Endothelial cell of umbilical vein (primary cell): ENCODE measurements at regions not wholly inside any gene's neighbourhood (a gene's known extent, or its start where the extent isn't known, plus 50 kb on each side); places are given as distances from the start of the nearest gene placed in this dataset.

Experiments used
- BruUV-seq: library from RNA; stranded (reverse); fragments of 400-500 nt; replicated peaks from 2 replicates; lab custom pipeline; 2021; lab: Mats Ljungman, UMichigan
- CTCF ChIA-PET: fragments of 300-600, 350-600 bp; sonication (Branson Sonifier 250); formaldehyde crosslinking; loops from one replicate; lab custom pipeline; 2021; ENCODE audit warnings: antibody characterized with exemption, inconsistent platforms; lab: Charles Lee
- POLR2A ChIA-PET: fragments of 300-600, 350-600 bp; sonication (Branson Sonifier 250); formaldehyde crosslinking; loops from one replicate; lab custom pipeline; 2021; ENCODE audit warnings: antibody characterized with exemption, inconsistent platforms; lab: Charles Lee
- DNase-seq: peaks from one replicate; pipeline ENCODE4 v3.0.0-alpha.2; 2011; ENCODE audit warnings: low read depth, low spot score
- FAIRE-seq: peaks from 2 replicates; lab custom pipeline; 2011; peaks lifted over from hg19 to GRCh38; lab: Jason Lieb, UNC
- H2AFZ ChIP-seq: 2 replicates; pipeline ENCODE4 v1.6.0; 2012; ENCODE audit warnings: low read depth, low read length, control low read depth, inconsistent platforms
- H3K27ac ChIP-seq: 2 replicates; pipeline ENCODE4 v1.5.1; 2011; ENCODE audit warnings: low read depth, mild to moderate bottlenecking, control low read depth, low read length, moderate library complexity; ENCODE audit not compliant: insufficient read depth
- H3K27me3 ChIP-seq, 2 experiments: 2 replicates each; pipeline versions ENCODE4 v1.6.0 to v1.6.1; 2011; ENCODE audit warnings: low read length in 2 of 2, mixed read lengths in 1 of 2; ENCODE audit not compliant: control insufficient read depth in 2 of 2, insufficient read depth in 2 of 2
- H3K36me3 ChIP-seq, 2 experiments: 2 replicates in 1 of 2; 3 replicates in 1 of 2; pipeline ENCODE4 v1.5.1; 2011; ENCODE audit warnings: low read length in 2 of 2, mild to moderate bottlenecking in 1 of 2, moderate library complexity in 1 of 2; ENCODE audit not compliant: control insufficient read depth in 2 of 2, insufficient read depth in 2 of 2; ENCODE audit errors: extremely low read depth in 1 of 2
- H3K4me1 ChIP-seq: 3 replicates; pipeline ENCODE4 v1.5.1; 2011; ENCODE audit warnings: mild to moderate bottlenecking, low read length; ENCODE audit not compliant: control insufficient read depth, insufficient read depth; ENCODE audit errors: extremely low read depth
- H3K4me2 ChIP-seq: 2 replicates; pipeline ENCODE4 v1.6.1; 2011; ENCODE audit warnings: low read length, control low read depth, mixed read lengths; ENCODE audit not compliant: insufficient read depth
- H3K4me3 ChIP-seq, 3 experiments: fragments of 200-600 bp in 1 of 3; sonication (generic), shearing (Covaris generic) in 1 of 3; replicated peaks in 1 of 3; 2 replicates each; pipeline ENCODE4 v1.5.1; 2011 to 2016; ENCODE audit warnings: control low read depth in 3 of 3, low read length in 3 of 3, mild to moderate bottlenecking in 2 of 3, inconsistent platforms in 1 of 3, low read depth in 1 of 3, moderate library complexity in 1 of 3; ENCODE audit not compliant: insufficient read depth in 1 of 3
- H3K79me2 ChIP-seq: 2 replicates; pipeline ENCODE4 v1.6.0; 2012; ENCODE audit warnings: low read length, inconsistent platforms; ENCODE audit not compliant: control insufficient read depth, insufficient read depth
- H3K9ac ChIP-seq: replicated peaks from 2 replicates; pipeline ENCODE3; 2011; ENCODE audit warnings: low read length, control low read depth; ENCODE audit not compliant: insufficient read depth; ENCODE audit errors: extremely low read depth
- H3K9me1 ChIP-seq: replicated peaks from 3 replicates; pipeline ENCODE4 v1.6.0; 2011; ENCODE audit warnings: mild to moderate bottlenecking, low read length; ENCODE audit not compliant: control insufficient read depth, insufficient read depth; ENCODE audit errors: extremely low read depth
- H3K9me3 ChIP-seq: replicated peaks from 2 replicates; pipeline ENCODE4 v1.5.1; 2012; ENCODE audit warnings: low read length, inconsistent platforms; ENCODE audit not compliant: control insufficient read depth, insufficient read depth
- H4K20me1 ChIP-seq: replicated peaks from 2 replicates; pipeline ENCODE3; 2011; ENCODE audit warnings: mild to moderate bottlenecking, low read length; ENCODE audit not compliant: control insufficient read depth, insufficient read depth; ENCODE audit errors: extremely low read depth
- GATA2 ChIP-seq: IDR thresholded peaks from 2 replicates; pipeline ENCODE4 v1.7.0; 2011; ENCODE audit warnings: low read depth, mild to moderate bottlenecking, moderate library complexity, mixed read lengths, low read length; ENCODE audit not compliant: insufficient read length, insufficient read depth
- JUN ChIP-seq: IDR thresholded peaks from 2 replicates; pipeline ENCODE4 v1.6.1; 2011; ENCODE audit warnings: borderline replicate concordance, low read depth; ENCODE audit not compliant: insufficient read length, insufficient read depth
- POLR2A ChIP-seq: IDR thresholded peaks from 2 replicates; pipeline ENCODE4 v1.6.1; 2012; ENCODE audit warnings: low read depth, mild to moderate bottlenecking, control low read depth, low read length
- POLR2AphosphoS5 ChIP-seq: IDR thresholded peaks from 2 replicates; pipeline ENCODE4 v1.6.1; 2012; ENCODE audit warnings: low read depth, mild to moderate bottlenecking, control low read depth, low read length, moderate library complexity; ENCODE audit not compliant: insufficient read depth
- dilution Hi-C: fragments of 300-500 bp; cut with MboI; formaldehyde crosslinking; loops from one replicate; pipeline ENCODE4 v1.15.0; 2019; ENCODE audit warnings: low sequenced_read_pairs; ENCODE audit not compliant: extremely low pct_ligation_motif_present
- intact Hi-C: fragments of 100-400 bp; cut with micrococcal nuclease; formaldehyde crosslinking; loops from one replicate; pipeline ENCODE4 v1.10.0; 2022
- TF ChIP-seq, protein P1 (sequence below): IDR thresholded peaks from 2 replicates; pipeline ENCODE4 v1.6.1; 2011; ENCODE audit not compliant: insufficient read depth, insufficient read length
- TF ChIP-seq, protein P2 (sequence below), 2 donors: IDR thresholded peaks; 1 replicate in 1 of 2; 2 replicates in 1 of 2; pipeline ENCODE4 v1.5.1; 2011; ENCODE audit warnings: low read length in 2 of 2, mild to moderate bottlenecking in 2 of 2, moderate library complexity in 2 of 2, control low read depth in 1 of 2, inconsistent platforms in 1 of 2, low read depth in 1 of 2; ENCODE audit not compliant: insufficient read depth in 1 of 2; ENCODE audit errors: extremely low read depth in 1 of 2

DNA sequence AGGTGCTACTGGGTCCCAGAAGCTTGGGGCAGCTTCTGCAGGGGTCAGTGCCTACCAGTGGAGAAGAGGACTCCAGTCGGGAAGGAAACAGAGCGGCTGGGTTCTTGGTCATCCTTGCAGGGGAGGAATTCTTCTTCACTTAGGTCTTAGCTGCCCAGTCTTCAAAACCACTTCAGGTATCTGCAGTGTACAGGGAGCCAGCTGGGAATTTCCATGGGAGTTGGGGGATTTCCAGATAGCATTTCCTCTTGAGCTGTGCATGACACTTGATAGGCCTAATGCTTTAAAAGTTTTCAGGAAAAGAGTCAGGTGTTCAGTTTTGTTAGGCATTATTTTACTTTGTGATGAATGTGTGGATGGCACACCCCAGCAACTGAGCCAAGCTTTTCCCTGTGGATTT is 58.1 kb upstream of the ENPP6 start:
- POLR2A ChIA-PET: no interaction called here
- H2AFZ ChIP-seq: no peak overlapping the region
- dilution Hi-C loops: no loop called here

More for the DNA sequence above, 58.1 kb upstream of the ENPP6 start:
- H3K4me3 ChIP-seq: no peak overlapping the region
- intact Hi-C loops: no loop called here
- no peaks in the 10 kb centered on the region for H3K4me1 ChIP-seq
- no peaks in the 10 kb centered on the region for H3K27me3 ChIP-seq
- DNase-seq (no peak), FAIRE-seq (no peak)
- H4K20me1 ChIP-seq: no peaks in the 10 kb centered on the region
- no peak overlapping the region for H3K27ac ChIP-seq
- no peaks in the 10 kb centered on the region for H3K9me1 ChIP-seq
- CTCF ChIA-PET: interaction anchor here (1.0 to 3.8 kb wide), 2 partner anchors 11 to 31 kb away, joined by 3 to 22 read pairs; no protein-coding TSS in a partner anchor
- H3K79me2 ChIP-seq: no peaks in the 10 kb centered on the region
- BruUV-seq: no TSS peak
- TF ChIP-seq, protein P1, sequence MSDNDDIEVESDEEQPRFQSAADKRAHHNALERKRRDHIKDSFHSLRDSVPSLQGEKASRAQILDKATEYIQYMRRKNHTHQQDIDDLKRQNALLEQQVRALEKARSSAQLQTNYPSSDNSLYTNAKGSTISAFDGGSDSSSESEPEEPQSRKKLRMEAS: no peak
- TF ChIP-seq JUN (no peak), POLR2A (no peak), GATA2 (no peak), POLR2AphosphoS5 (no peak)
- TF ChIP-seq, protein P2, sequence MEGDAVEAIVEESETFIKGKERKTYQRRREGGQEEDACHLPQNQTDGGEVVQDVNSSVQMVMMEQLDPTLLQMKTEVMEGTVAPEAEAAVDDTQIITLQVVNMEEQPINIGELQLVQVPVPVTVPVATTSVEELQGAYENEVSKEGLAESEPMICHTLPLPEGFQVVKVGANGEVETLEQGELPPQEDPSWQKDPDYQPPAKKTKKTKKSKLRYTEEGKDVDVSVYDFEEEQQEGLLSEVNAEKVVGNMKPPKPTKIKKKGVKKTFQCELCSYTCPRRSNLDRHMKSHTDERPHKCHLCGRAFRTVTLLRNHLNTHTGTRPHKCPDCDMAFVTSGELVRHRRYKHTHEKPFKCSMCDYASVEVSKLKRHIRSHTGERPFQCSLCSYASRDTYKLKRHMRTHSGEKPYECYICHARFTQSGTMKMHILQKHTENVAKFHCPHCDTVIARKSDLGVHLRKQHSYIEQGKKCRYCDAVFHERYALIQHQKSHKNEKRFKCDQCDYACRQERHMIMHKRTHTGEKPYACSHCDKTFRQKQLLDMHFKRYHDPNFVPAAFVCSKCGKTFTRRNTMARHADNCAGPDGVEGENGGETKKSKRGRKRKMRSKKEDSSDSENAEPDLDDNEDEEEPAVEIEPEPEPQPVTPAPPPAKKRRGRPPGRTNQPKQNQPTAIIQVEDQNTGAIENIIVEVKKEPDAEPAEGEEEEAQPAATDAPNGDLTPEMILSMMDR (IDR thresholded peaks at IDR 0.05; ENCODE audit: extremely low read depth in 1 of 2, insufficient read depth in 1 of 2, low read depth in 1 of 2, low read length in 2 of 2): no peak
- no peaks in the 10 kb centered on the region for H3K36me3 ChIP-seq
- no peak overlapping the region for H3K4me2 ChIP-seq
- H3K9me3 ChIP-seq: no peaks in the 10 kb centered on the region
- H3K9ac ChIP-seq: no peak overlapping the region
